ENCODE measurements at regions not wholly inside any gene's neighbourhood (a gene's known extent, or its start where the extent isn't known, plus 50 kb on each side); places are given as distances from the start of the nearest gene placed in this dataset.

GRCh38 chr1:63710308-63710707 lies 63.5 kb upstream of the ROR1 start:
- no peak for DNase-seq

- DNase-seq, result no peak
Measured at GRCh38 chr1:63710761-63711380, 62.9 kb upstream of the ROR1 start.

- no peak for DNase-seq
Measured at GRCh38 chr1:63713041-63713440, 60.8 kb upstream of the ROR1 start.

- no peak for DNase-seq
Measured at GRCh38 chr1:63713627-63714481, 60.0 kb upstream of the ROR1 start.

GRCh38 chr1:63714482-63714760 lies 59.4 kb upstream of the ROR1 start:
- DNase-seq, result no peak

GRCh38 chr1:63717511-63718065 lies 56.2 kb upstream of the ROR1 start:
- peak; percentile 77 for DNase-seq

GRCh38 chr1:63718541-63718970 lies 55.3 kb upstream of the ROR1 start:
- no peak for DNase-seq

- DNase-seq, result no peak
Measured at GRCh38 chr1:63721531-63722189, 52.2 kb upstream of the ROR1 start.

GRCh38 chr1:63723602-63724001 lies 50.2 kb upstream of the ROR1 start:
- DNase-seq, result no peak

Data from islet precursor cell (in vitro differentiated cells).